PC-9 (cell line): ENCODE measurements at regions not wholly inside any gene's neighbourhood (a gene's known extent, or its start where the extent isn't known, plus 50 kb on each side); places are given as distances from the start of the nearest gene placed in this dataset.

Experiments used
- BruUV-seq: library from RNA; stranded (reverse); fragments of 400-500 nt; replicated peaks from 2 replicates; lab custom pipeline; 2021; lab: Mats Ljungman, UMichigan
- CTCF ChIA-PET: fragments of 300-600 bp; sonication (Branson Sonifier 250); formaldehyde crosslinking; loops from one replicate; lab custom pipeline; 2022; ENCODE audit warnings: antibody characterized with exemption; lab: Charles Lee
- POLR2A ChIA-PET: fragments of 300-600 bp; sonication (Branson Sonifier 250); formaldehyde crosslinking; loops from one replicate; lab custom pipeline; 2022; ENCODE audit warnings: antibody characterized with exemption; ENCODE audit not compliant: unreplicated experiment; lab: Charles Lee
- DNase-seq, 2 experiments: peaks; one replicate each; pipeline versions ENCODE4 v3.0.0 to v3.0.0-alpha.2; 2015 to 2022; ENCODE audit warnings: mixed read lengths in 1 of 2
- H2AFZ ChIP-seq: fragments of 200-600 bp; sonication (generic); 2 replicates; pipeline ENCODE4 v1.8.1; 2017; ENCODE audit warnings: antibody characterized with exemption
- H3F3A ChIP-seq: fragments of 200-600 bp; sonication (generic); 2 replicates; pipeline ENCODE4 v1.8.1; 2017; ENCODE audit warnings: antibody characterized with exemption, mild to moderate bottlenecking, low read depth; ENCODE audit not compliant: insufficient read depth
- H3K27ac ChIP-seq: fragments of 200-600 bp; sonication (generic); 2 replicates; pipeline ENCODE4 v1.6.1; 2016; ENCODE audit warnings: mixed run types
- H3K27me3 ChIP-seq: fragments of 200-600 bp; sonication (generic); 2 replicates; pipeline ENCODE4 v1.6.1; 2016; ENCODE audit warnings: low read depth, mixed run types; ENCODE audit not compliant: insufficient read depth
- H3K36me3 ChIP-seq: fragments of 200-600 bp; sonication (generic); 2 replicates; pipeline ENCODE4 v1.6.1; 2016; ENCODE audit warnings: low read depth, mixed run types
- H3K4me1 ChIP-seq: fragments of 200-600 bp; sonication (generic); replicated peaks from 2 replicates; pipeline ENCODE4 v1.6.1; 2016; ENCODE audit warnings: mixed run types; ENCODE audit not compliant: insufficient read depth
- H3K4me2 ChIP-seq: fragments of 200-600 bp; sonication (generic); 2 replicates; pipeline ENCODE4 v1.6.1; 2017; ENCODE audit warnings: mixed run types
- H3K4me3 ChIP-seq: fragments of 200-600 bp; sonication (generic); 2 replicates; pipeline ENCODE4 v1.6.1; 2016; ENCODE audit warnings: mixed run types
- H3K79me2 ChIP-seq: fragments of 200-600 bp; sonication (generic); 2 replicates; pipeline ENCODE4 v1.6.1; 2017; ENCODE audit warnings: low read depth, mixed run types
- H3K9me2 ChIP-seq: fragments of 200-600 bp; sonication (generic); 2 replicates; pipeline ENCODE4 v1.8.1; 2017; ENCODE audit warnings: mild to moderate bottlenecking; ENCODE audit not compliant: insufficient read depth
- H3K9me3 ChIP-seq: fragments of 200-600 bp; sonication (generic); 2 replicates; pipeline ENCODE4 v1.8.1; 2016; ENCODE audit warnings: low read depth; ENCODE audit not compliant: insufficient read depth
- H4K20me1 ChIP-seq: fragments of 200-600 bp; sonication (generic); 2 replicates; pipeline ENCODE4 v1.8.1; 2017; ENCODE audit not compliant: insufficient read depth
- EZH2 ChIP-seq: fragments of 200-600 bp; sonication (generic); IDR thresholded peaks from 2 replicates; pipeline ENCODE4 v1.8.0; 2017; ENCODE audit warnings: antibody characterized with exemption, low read depth
- intact Hi-C: fragments of 100-400 bp; cut with micrococcal nuclease; formaldehyde crosslinking; loops from one replicate; pipeline ENCODE4 v1.10.0; 2022; ENCODE audit not compliant: unreplicated experiment
- TF ChIP-seq, protein P1 (sequence below): fragments of 200-600 bp; sonication (generic); conservative IDR thresholded peaks from 2 replicates; pipeline ENCODE4 v1.6.1; 2017; ENCODE audit warnings: mixed run types, antibody characterized with exemption, mild to moderate bottlenecking, moderate library complexity

DNA sequence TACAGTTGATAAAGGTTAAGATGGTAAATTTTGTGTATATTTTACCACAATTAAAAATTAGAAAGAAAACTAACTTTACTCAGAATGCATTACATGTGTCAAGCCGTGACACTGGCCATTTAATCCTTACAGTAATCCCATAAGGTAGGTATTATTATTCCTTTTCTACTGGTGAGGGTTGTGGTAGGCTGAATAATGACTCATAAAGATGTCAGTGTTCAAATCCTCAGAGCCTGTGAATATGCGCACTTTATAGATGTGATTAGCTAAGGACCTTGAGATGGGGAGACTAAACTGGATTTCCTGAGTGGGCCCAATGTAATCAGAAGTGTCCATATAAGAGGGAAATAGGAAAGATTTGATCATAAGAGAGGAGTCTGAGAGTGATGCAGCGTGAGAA lies 288.1 kb downstream of the TMEM167A start:
- intact Hi-C loops = no loop called here
- Histone ChIP-seq H3F3A (no peaks in the 10 kb centered on the region), H3K79me2 (no peaks in the 10 kb centered on the region), H3K4me1 (no peaks in the 10 kb centered on the region), H3K4me2 (no peak overlapping the region), H3K4me3 (no peak overlapping the region), H2AFZ (no peak overlapping the region), H3K9me2 (no peaks in the 10 kb centered on the region), H3K27ac (no peak overlapping the region), H3K27me3 (no peaks in the 10 kb centered on the region), H3K9me3 (no peaks in the 10 kb centered on the region), H4K20me1 (no peaks in the 10 kb centered on the region), H3K36me3 (no peaks in the 10 kb centered on the region)
- BruUV-seq = no TSS peak
- ChIA-PET CTCF (no interaction called here), POLR2A (no interaction called here)
- no peak for DNase-seq
- TF ChIP-seq, protein P1, sequence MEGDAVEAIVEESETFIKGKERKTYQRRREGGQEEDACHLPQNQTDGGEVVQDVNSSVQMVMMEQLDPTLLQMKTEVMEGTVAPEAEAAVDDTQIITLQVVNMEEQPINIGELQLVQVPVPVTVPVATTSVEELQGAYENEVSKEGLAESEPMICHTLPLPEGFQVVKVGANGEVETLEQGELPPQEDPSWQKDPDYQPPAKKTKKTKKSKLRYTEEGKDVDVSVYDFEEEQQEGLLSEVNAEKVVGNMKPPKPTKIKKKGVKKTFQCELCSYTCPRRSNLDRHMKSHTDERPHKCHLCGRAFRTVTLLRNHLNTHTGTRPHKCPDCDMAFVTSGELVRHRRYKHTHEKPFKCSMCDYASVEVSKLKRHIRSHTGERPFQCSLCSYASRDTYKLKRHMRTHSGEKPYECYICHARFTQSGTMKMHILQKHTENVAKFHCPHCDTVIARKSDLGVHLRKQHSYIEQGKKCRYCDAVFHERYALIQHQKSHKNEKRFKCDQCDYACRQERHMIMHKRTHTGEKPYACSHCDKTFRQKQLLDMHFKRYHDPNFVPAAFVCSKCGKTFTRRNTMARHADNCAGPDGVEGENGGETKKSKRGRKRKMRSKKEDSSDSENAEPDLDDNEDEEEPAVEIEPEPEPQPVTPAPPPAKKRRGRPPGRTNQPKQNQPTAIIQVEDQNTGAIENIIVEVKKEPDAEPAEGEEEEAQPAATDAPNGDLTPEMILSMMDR = no peak
- TF ChIP-seq EZH2 = no peak

DNA sequence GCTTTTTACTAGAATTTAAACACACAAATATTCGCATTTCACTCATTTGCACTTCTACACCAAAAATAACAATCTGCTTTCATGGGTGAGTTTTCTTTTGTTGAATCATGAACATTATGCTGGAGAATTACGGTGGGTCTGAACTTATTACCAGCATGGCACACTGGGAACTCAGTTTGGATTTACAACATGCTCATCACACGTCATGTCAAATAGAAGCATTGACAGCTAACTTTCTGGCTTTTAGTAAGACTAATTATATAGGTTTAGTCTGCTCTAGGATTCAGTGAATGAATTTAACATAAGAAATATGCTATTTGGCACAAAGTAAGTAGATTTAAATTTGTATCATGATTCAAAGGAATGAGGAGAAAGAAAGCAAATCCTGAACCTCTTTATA lies 290.4 kb downstream of the TMEM167A start:
- H2AFZ ChIP-seq = no peak overlapping the region
- H3K4me1 ChIP-seq = no peaks in the 10 kb centered on the region
- H3K9me2 ChIP-seq = no peaks in the 10 kb centered on the region
- no peaks in the 10 kb centered on the region for H4K20me1 ChIP-seq
- no peaks in the 10 kb centered on the region for H3K27me3 ChIP-seq
- H3F3A ChIP-seq = no peaks in the 10 kb centered on the region
- no peaks in the 10 kb centered on the region for H3K36me3 ChIP-seq
- no TSS peak for BruUV-seq
- TF ChIP-seq EZH2 = no peak
- TF ChIP-seq, protein P1 = no peak
- no peak overlapping the region for H3K4me3 ChIP-seq
- H3K79me2 ChIP-seq = no peaks in the 10 kb centered on the region
- POLR2A ChIA-PET = interaction anchor here (0.7 kb wide), 1 partner anchor 168 kb away, joined by 7 read pairs; no protein-coding TSS in a partner anchor
- H3K4me2 ChIP-seq = no peak overlapping the region
- intact Hi-C loops = no loop called here
- H3K9me3 ChIP-seq = no peaks in the 10 kb centered on the region
- CTCF ChIA-PET = interaction anchor here (0.6 kb wide), 1 partner anchor 760 kb away, joined by 3 read pairs; no protein-coding TSS in a partner anchor
- no peak overlapping the region for H3K27ac ChIP-seq
- no peak for DNase-seq

DNA sequence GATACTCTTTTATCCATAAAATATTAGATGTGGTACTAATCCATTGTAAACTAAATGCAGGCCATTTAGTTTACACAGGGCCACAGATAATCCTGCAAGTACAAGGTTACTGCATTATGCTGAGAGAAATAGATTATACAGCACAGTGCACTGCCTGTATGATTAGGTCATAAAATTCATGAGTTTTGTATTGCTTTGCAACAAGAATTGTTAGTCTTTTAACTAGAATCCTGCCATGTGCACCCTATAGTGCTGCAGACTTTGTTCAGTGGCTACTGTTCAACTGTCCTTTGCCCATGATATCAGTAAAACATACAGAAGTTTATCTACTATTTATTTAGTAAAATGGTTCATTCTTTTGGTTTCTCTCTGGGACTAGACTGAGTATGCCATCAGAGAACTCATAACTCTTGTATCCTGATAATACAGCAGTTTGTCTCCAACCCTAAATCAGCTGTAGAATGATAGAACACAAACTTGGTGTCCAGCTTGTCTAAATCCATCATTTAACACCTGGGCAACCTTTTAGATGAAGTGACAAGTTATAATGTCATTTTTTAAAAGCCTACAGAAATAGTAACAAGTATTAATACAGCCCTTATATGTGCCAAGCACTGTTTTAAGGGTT lies 291.2 kb downstream of the TMEM167A start:
- TF ChIP-seq, protein P1 = no peak
- no peak for TF ChIP-seq EZH2
- Histone ChIP-seq H3K4me1 (no peaks in the 10 kb centered on the region), H4K20me1 (no peaks in the 10 kb centered on the region), H3K27ac (no peak overlapping the region), H3K27me3 (no peaks in the 10 kb centered on the region), H3K9me2 (no peaks in the 10 kb centered on the region; the same call in 1 of the 2 replicates), H3K4me2 (no peak overlapping the region), H3K4me3 (no peak overlapping the region), H2AFZ (no peak overlapping the region), H3K9me3 (no peaks in the 10 kb centered on the region), H3K36me3 (no peaks in the 10 kb centered on the region), H3F3A (no peaks in the 10 kb centered on the region), H3K79me2 (no peaks in the 10 kb centered on the region)
- no TSS peak for BruUV-seq
- CTCF ChIA-PET = interaction anchor here (0.6 kb wide), 1 partner anchor 760 kb away, joined by 3 read pairs; no protein-coding TSS in a partner anchor
- POLR2A ChIA-PET = no interaction called here
- no peak for DNase-seq
- intact Hi-C loops = no loop called here
